Fibroblast of villous mesenchyme (primary cell): ENCODE measurements at regions not wholly inside any gene's neighbourhood (a gene's known extent, or its start where the extent isn't known, plus 50 kb on each side); places are given as distances from the start of the nearest gene placed in this dataset.

Experiments used
- DNase-seq: peaks from one replicate; pipeline ENCODE4 v3.0.0-alpha.2; 2010; ENCODE audit warnings: low read depth
- H3K4me3 ChIP-seq: 2 replicates; pipeline ENCODE4 v1.5.1; 2011; ENCODE audit warnings: low read depth, mild to moderate bottlenecking, low read length
- TF ChIP-seq, protein P1 (sequence below): IDR thresholded peaks from 2 replicates; pipeline ENCODE4 v1.5.1; 2012; ENCODE audit warnings: low read depth, mild to moderate bottlenecking, low read length; ENCODE audit not compliant: insufficient read depth

- no peak for DNase-seq
- TF ChIP-seq, protein P1, sequence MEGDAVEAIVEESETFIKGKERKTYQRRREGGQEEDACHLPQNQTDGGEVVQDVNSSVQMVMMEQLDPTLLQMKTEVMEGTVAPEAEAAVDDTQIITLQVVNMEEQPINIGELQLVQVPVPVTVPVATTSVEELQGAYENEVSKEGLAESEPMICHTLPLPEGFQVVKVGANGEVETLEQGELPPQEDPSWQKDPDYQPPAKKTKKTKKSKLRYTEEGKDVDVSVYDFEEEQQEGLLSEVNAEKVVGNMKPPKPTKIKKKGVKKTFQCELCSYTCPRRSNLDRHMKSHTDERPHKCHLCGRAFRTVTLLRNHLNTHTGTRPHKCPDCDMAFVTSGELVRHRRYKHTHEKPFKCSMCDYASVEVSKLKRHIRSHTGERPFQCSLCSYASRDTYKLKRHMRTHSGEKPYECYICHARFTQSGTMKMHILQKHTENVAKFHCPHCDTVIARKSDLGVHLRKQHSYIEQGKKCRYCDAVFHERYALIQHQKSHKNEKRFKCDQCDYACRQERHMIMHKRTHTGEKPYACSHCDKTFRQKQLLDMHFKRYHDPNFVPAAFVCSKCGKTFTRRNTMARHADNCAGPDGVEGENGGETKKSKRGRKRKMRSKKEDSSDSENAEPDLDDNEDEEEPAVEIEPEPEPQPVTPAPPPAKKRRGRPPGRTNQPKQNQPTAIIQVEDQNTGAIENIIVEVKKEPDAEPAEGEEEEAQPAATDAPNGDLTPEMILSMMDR, result no peak
Observed at GRCh38 chr9:120326049-120326693, 253.8 kb downstream of the CDK5RAP2 start.

GRCh38 chr9:120324996-120325642, 254.8 kb downstream of the CDK5RAP2 start:
- no peak for DNase-seq

More at GRCh38 chr9:120326049-120326693, 253.8 kb downstream of the CDK5RAP2 start:
- no peak overlapping the region for H3K4me3 ChIP-seq

GRCh38 chr9:120324461-120324860, 255.5 kb downstream of the CDK5RAP2 start:
- TF ChIP-seq, protein P1, result no peak
- H3K4me3 ChIP-seq, result no peak overlapping the region
- DNase-seq, result no peak

More at GRCh38 chr9:120324996-120325642, 254.8 kb downstream of the CDK5RAP2 start:
- no peak overlapping the region for H3K4me3 ChIP-seq
- TF ChIP-seq, protein P1, result no peak

- no peak overlapping the region for H3K4me3 ChIP-seq
- DNase-seq, result no peak
- TF ChIP-seq, protein P1, result no peak
Observed at GRCh38 chr9:120323125-120323524, 256.8 kb downstream of the CDK5RAP2 start.

- DNase-seq, result no peak
- TF ChIP-seq, protein P1, result no peak
- no peak overlapping the region for H3K4me3 ChIP-seq
Observed at GRCh38 chr9:120319452-120319851, 260.5 kb downstream of the CDK5RAP2 start.

DNA sequence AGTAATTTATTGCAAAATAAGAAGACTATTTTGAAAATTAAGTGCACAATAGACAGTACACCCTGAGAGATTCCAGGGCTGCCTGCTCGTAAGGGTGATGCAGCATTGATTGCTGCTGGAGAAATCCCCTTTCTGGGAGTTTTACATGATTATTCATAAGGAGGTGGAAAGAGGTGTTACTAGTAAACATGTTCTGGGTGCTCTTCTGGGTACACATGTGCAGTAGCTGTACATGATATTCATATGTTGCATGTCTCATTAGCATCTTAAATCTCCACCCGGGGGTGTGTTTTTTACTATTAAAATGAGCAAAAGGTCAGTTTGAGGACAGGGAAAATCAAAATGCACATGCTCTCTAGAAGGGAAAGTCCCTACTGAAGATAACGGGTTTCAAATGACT, 264.8 kb downstream of the CDK5RAP2 start:
- TF ChIP-seq, protein P1, result no peak
- H3K4me3 ChIP-seq, result no peak overlapping the region
- DNase-seq, result no peak
